SK-N-DZ (cell line): ENCODE measurements at regions not wholly inside any gene's neighbourhood (a gene's known extent, or its start where the extent isn't known, plus 50 kb on each side); places are given as distances from the start of the nearest gene placed in this dataset.
"Not testable (repeated sequence)": the region's sequence is repeated elsewhere in the genome, so short reads cannot be mapped to it uniquely, and the experiment has no call there.

Experiments
- DNase-seq: peaks from one replicate; pipeline ENCODE4 v3.0.0-alpha.2; 2015; ENCODE audit warnings: low spot score

GRCh38 chr13:81406022-81406421 lies 1065.1 kb upstream of the SPRY2 start:
- DNase-seq, result no peak

- DNase-seq, result no peak
These were observed 1055.3 kb upstream of the SPRY2 start for GRCh38 chr13:81396192-81396591.

GRCh38 chr13:81395368-81395767 lies 1054.4 kb upstream of the SPRY2 start:
- peak; percentile 55 for DNase-seq

- no peak for DNase-seq
These were observed 1053.7 kb upstream of the SPRY2 start for GRCh38 chr13:81394640-81395039.

GRCh38 chr13:81393721-81394120 lies 1052.8 kb upstream of the SPRY2 start:
- no peak for DNase-seq

DNA sequence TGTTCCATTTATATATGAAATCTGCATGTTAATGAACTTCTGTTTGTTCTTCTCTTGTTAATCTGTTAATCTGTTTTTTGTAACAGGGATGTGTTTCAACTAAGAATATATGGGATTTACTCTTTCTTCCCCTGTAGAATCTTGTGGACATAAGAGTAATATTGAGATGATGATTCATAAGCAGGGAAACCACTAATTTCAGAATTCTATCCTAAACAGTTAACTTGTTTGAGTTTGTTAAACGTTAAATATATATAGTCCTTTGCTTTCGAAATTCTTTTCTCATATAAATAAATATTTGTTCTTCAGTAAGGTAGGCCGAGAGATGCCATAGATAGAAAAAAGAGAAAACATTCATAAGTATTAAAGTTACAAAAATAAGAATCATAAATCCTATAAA lies 1052.2 kb upstream of the SPRY2 start:
- no peak for DNase-seq

DNA sequence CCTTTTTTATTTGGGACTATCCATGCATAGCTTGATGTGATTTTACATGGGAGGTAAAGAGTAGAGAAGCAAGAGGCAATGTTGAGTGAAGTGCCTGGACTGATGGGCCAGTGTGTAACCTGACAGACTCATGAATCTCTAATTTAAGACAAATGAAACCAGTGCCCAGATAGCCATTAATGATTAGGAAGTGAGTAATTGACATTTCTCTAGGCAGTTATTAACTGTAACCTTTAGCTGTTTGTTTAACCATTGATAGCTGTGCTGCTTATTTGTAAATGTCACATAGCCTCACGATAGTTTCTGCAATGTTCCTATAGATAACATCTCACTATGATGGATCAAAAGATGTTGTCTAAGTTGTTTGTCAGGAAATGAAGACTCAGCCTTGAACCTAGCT lies 1047.5 kb upstream of the SPRY2 start:
- DNase-seq, result no peak

DNA sequence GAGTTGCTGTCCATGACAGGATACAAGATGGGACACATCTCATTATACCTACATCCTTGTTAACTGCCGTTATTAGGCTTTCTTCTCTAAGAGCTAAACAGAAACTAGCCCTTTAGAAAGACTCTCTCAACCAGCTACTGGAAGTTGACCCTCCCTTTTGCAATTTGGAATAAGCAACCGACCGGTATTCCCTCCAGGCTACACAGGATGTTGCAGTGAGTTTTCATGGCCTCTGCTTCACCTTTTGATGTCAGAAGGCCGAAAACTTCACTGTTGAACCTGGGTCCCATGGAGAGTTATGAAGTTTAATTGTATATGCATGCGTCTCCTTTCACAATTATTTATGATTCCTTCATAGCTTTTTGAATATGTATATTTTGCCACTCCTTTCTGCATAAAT lies 1042.5 kb upstream of the SPRY2 start:
- no peak for DNase-seq

DNA sequence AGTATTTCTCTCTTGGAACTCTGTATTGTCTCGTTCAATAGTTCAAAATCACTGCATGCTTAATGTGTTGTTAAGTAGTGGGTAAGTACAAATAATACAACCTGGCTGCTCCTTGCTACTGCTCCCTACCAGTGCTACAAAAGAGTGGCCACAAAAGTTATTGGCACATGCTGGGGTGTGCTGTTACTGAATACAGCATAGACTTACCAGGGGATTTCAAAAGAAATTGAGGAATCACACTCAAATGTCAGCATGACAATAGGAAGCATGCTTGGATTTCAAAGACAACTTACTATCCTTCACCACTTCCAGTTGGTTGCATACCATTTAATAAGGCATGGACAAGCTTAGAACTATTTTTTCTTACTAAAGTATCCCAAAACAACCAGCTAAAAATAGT lies 1041.3 kb upstream of the SPRY2 start:
- no peak for DNase-seq

DNA sequence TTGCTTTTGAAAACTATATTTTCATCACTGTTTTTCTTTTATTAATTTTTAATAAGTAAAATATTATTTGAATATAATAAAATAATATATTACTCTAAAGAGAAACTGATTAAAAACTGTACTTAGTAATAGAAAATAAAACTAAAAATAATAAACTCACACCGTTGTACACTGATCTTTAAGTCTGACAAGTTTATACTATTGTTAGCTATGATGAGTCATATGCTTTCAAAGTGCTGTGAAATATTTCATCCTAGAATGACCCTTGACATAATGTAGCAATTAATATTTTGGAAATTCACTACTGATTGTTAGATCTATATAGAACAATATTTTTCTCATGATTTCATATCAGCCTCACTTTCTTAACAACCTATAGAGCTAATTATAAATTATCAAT lies 1040.6 kb upstream of the SPRY2 start:
- no peak for DNase-seq

GRCh38 chr13:81379183-81379582 lies 1038.3 kb upstream of the SPRY2 start:
- no peak for DNase-seq

GRCh38 chr13:81377921-81378320 lies 1037.0 kb upstream of the SPRY2 start:
- no peak for DNase-seq

DNA sequence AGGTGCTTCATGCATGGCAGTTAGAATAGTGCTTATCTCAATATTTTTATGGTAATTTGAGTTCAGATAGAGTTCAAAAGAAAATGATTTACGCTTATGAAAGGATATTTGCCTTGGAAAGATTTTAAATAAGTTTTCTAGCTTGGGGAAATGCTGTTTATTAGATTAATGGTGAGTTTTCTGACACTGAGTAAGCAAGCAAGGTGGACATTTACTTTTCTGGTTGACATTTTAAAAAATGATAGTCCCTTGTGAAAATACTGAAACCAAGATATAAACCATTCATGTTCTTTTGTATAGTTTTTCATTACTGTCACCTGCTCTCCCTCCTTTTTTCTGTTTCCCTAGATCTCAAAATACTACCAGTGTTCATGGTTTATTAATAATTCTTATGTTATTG lies 1034.8 kb upstream of the SPRY2 start:
- no peak for DNase-seq

DNA sequence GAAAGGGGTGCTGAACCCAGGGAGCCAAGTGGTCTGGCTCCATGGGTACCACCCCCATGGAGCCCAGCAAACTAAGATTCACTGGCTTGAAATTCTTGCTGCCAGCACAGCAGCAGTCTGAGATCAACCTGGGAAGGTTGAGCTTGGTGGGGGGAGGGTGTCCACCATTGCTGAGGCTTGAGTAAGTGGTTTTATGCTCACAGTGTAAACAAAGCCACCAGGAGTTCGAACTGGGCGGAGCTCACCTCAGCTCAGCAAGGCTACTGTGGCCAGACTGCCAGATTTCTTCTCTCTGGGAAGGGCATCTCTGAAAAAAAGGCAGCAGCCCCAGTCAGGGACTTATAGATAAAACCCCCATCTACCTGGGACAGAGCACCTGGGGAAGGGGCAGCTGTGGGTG lies 1021.8 kb upstream of the SPRY2 start:
- DNase-seq, result not testable (repeated sequence)

DNA sequence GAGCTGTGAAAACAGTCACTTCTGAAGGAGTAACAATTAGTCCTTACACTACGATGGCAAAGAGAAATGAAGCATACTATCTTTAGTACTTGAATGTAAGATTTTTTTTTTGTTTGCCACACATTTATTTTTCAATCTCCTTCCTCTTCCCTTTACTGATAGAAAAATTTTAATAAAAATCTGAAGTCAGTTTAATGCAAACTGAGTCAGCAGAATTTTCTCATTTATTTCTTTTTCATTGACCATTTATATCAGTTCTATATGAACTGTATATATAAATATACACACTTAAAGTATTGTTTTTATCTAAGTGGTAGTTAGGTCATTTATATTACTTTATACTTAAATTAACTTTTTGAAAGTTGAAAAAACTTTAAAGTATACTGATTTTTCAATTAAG lies 1009.1 kb upstream of the SPRY2 start:
- DNase-seq, result no peak

GRCh38 chr13:81340118-81341069 lies 999.5 kb upstream of the SPRY2 start:
- not testable (repeated sequence) for DNase-seq

DNA sequence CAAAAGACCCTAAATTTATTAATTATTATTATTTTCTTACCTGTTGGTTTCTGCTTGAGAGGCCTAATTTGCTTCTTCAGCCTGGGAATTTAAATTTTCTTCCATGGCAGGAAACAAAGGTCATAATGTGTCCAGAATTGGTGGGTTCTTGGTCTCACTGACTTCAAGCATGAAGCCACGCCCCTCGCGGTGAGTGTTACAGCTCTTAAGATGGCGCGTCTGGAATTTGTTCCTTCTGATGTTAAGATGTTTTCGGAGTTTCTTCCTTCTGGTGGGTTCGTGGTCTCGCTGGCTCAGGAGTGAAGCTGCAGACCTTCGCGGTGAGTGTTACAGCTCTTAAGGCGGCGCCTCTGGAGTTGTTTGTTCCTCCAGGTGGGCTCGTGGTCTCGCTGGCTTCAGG lies 998.7 kb upstream of the SPRY2 start:
- not testable (repeated sequence) for DNase-seq

GRCh38 chr13:81334481-81334880 lies 993.6 kb upstream of the SPRY2 start:
- DNase-seq, result no peak

- no peak for DNase-seq
These were observed 986.0 kb upstream of the SPRY2 start for GRCh38 chr13:81326913-81327312.

DNA sequence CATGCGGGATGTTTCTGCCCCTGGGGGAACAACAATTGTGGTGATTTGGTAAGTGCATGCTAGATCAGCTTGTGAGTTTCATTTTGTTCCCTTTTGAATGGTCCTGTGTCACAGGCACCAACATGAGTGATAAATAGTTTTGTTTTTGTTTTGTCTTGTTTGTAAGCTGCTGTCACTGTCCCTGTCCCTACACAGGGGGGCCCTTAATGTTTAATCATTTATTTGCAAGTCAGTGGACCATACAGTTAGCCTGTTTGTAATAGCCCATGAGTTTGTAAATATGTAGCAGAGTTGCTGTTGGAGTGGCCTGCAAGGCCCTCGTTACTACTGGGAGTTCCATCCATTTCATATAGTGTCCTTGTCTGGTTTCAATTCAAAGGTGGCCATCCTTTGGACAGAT lies 979.6 kb upstream of the SPRY2 start:
- DNase-seq, result no peak

- no peak for DNase-seq
These were observed 978.4 kb upstream of the SPRY2 start for GRCh38 chr13:81319351-81319750.

DNA sequence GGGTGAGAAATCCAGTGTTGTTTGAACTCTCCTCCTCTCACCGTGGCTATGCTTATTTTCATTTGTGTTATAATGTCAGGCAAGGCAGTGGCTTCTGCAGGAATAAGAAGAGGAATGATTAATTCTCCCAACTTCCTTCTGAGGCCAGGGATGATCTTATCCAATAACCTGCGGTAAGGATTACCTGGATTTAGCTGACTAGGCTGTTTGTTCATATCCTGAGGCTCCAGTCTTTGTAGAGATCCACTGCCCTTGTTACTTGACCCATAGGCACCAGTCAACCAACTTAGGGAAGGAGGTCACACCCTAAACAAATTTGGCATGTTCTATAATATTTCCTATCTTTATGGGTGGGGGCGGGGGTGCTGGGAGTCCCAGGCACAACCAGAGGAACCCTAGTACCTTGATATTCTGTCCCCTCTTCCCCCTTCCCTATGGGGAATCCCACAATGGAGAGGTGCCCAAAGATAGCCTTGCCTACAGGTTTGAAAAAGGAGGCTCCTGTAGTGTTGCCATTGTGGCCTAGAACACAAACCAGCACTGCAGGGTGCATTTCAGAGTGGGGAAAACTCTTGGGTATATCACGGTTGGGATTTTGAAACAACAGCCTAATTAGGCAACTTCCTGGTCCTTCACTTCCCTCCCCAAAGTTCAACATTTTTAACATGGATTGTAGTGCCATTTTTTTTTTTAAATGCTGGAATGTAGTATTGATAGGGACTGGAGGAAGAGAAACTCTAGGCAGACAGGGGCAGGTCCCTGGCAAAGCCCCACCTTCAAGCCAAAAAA lies 977.5 kb upstream of the SPRY2 start:
- DNase-seq, result no peak

GRCh38 chr13:81314461-81314860 lies 973.5 kb upstream of the SPRY2 start:
- no peak for DNase-seq
